SK-N-SH (cell line): ENCODE measurements at regions not wholly inside any gene's neighbourhood (a gene's known extent, or its start where the extent isn't known, plus 50 kb on each side); places are given as distances from the start of the nearest gene placed in this dataset.

ENCODE experiments used
- CTCF ChIA-PET: fragments of 300-600, 350-600 bp; formaldehyde crosslinking; extraction: SDS; loops from one replicate; lab custom pipeline; 2021; lab: Yijun Ruan, JAX
- POLR2A ChIA-PET: fragments of 350-600 bp; sonication (Branson Sonifier 250); formaldehyde crosslinking; extraction: SDS; loops from one replicate; lab custom pipeline; 2020; ENCODE audit warnings: antibody characterized with exemption, inconsistent platforms; lab: Yijun Ruan, JAX
- DNase-seq: peaks from one replicate; pipeline ENCODE4 v3.0.0; 2012
- H2AFZ ChIP-seq: fragments of 200-600 bp; sonication (generic); 2 replicates; pipeline ENCODE4 v1.8.1; 2016; ENCODE audit warnings: antibody characterized with exemption, mild to moderate bottlenecking, low read depth
- H3F3A ChIP-seq: fragments of 200-600 bp; sonication (generic); replicated peaks from 2 replicates; pipeline ENCODE3; 2016; ENCODE audit warnings: antibody characterized with exemption, mild to moderate bottlenecking; ENCODE audit not compliant: insufficient read depth
- H3K27ac ChIP-seq, 2 experiments: fragments of 200-500 bp in 1 of 2; fragments of 200-600 bp in 1 of 2; sonication (Bioruptor generic) in 1 of 2; sonication (generic), shearing (Covaris generic) in 1 of 2; 2 replicates each; pipeline versions ENCODE4 v1.5.1 to v1.6.1; 2014 to 2016; ENCODE audit warnings: low read depth in 2 of 2, inconsistent platforms in 1 of 2, low read length in 1 of 2, mild to moderate bottlenecking in 1 of 2, mixed read lengths in 1 of 2
- H3K27me3 ChIP-seq: fragments of 200-600 bp; sonication (generic), shearing (Covaris generic); 2 replicates; pipeline ENCODE4 v1.6.1; 2016; ENCODE audit warnings: mixed run types; ENCODE audit not compliant: insufficient read depth
- H3K36me3 ChIP-seq, 2 experiments: fragments of 200-500 bp in 1 of 2; fragments of 200-600 bp in 1 of 2; sonication (Bioruptor generic) in 1 of 2; sonication (generic) in 1 of 2; replicated peaks in 1 of 2; 2 replicates each; pipeline versions ENCODE3 to v1.5.1; 2014 to 2016; ENCODE audit warnings: low read length in 1 of 2, mild to moderate bottlenecking in 1 of 2; ENCODE audit not compliant: insufficient read depth in 2 of 2, control insufficient read depth in 1 of 2
- H3K4me1 ChIP-seq, 2 experiments: fragments of 200-500 bp in 1 of 2; fragments of 200-600 bp in 1 of 2; sonication (Bioruptor generic) in 1 of 2; sonication (generic), shearing (Covaris generic) in 1 of 2; 2 replicates each; pipeline versions ENCODE4 v1.5.1 to v1.6.1; 2014 to 2016; ENCODE audit warnings: low read depth in 1 of 2, low read length in 1 of 2, mixed run types in 1 of 2; ENCODE audit not compliant: insufficient read depth in 2 of 2, control insufficient read depth in 1 of 2
- H3K4me2 ChIP-seq: fragments of 200-600 bp; sonication (generic), shearing (Covaris generic); 2 replicates; pipeline ENCODE4 v1.6.1; 2017; ENCODE audit warnings: mixed run types
- H3K4me3 ChIP-seq, 2 experiments: fragments of 200-500 bp in 1 of 2; fragments of 200-600 bp in 1 of 2; sonication (Bioruptor generic) in 1 of 2; sonication (generic), shearing (Covaris generic) in 1 of 2; 2 replicates each; pipeline versions ENCODE4 v1.5.1 to v1.8.1; 2014 to 2016; ENCODE audit warnings: low read depth in 2 of 2, inconsistent platforms in 1 of 2, low read length in 1 of 2, mild to moderate bottlenecking in 1 of 2, mixed read lengths in 1 of 2, moderate library complexity in 1 of 2
- H3K79me2 ChIP-seq: fragments of 200-600 bp; sonication (generic); 2 replicates; pipeline ENCODE4 v1.8.1; 2017; ENCODE audit warnings: mild to moderate bottlenecking; ENCODE audit not compliant: insufficient read depth
- H3K9ac ChIP-seq: fragments of 200-600 bp; sonication (generic); 2 replicates; pipeline ENCODE4 v1.6.1; 2017; ENCODE audit warnings: mixed run types
- H3K9me2 ChIP-seq: fragments of 200-600 bp; sonication (generic); 2 replicates; pipeline ENCODE4 v1.6.1; 2017; ENCODE audit warnings: mixed run types
- H3K9me3 ChIP-seq: fragments of 200-600 bp; sonication (generic); 2 replicates; pipeline ENCODE4 v1.6.1; 2017; ENCODE audit warnings: mixed run types, mild to moderate bottlenecking, moderate library complexity
- H4K20me1 ChIP-seq: fragments of 200-600 bp; sonication (generic); 2 replicates; pipeline ENCODE4 v1.6.1; 2017; ENCODE audit warnings: mild to moderate bottlenecking, mixed run types; ENCODE audit not compliant: insufficient read depth
- EP300 ChIP-seq, 2 experiments: IDR thresholded peaks; 2 replicates each; pipeline versions ENCODE4 v1.4.0 to v1.6.1; 2012; ENCODE audit warnings: borderline replicate concordance in 1 of 2, low read depth in 1 of 2, low read length in 1 of 2
- EZH2phosphoT487 ChIP-seq: fragments of 200-600 bp; sonication (generic); IDR thresholded peaks from 2 replicates; pipeline ENCODE4 v1.6.1; 2017; ENCODE audit warnings: low read depth, mixed run types, mild to moderate bottlenecking, antibody characterized with exemption, moderate library complexity, borderline replicate concordance
- FOSL2 ChIP-seq: IDR thresholded peaks from 2 replicates; pipeline ENCODE4 v1.4.0; 2012; ENCODE audit warnings: low read depth, mild to moderate bottlenecking, moderate library complexity, borderline replicate concordance
- FOXM1 ChIP-seq: IDR thresholded peaks from 2 replicates; pipeline ENCODE4 v1.4.0; 2012; ENCODE audit warnings: low read depth, mild to moderate bottlenecking
- GABPA ChIP-seq: IDR thresholded peaks from 2 replicates; pipeline ENCODE4 v1.4.0; 2012; ENCODE audit warnings: low read depth, mild to moderate bottlenecking
- GATA2 ChIP-seq: sonication (generic); formaldehyde crosslinking; IDR thresholded peaks from 2 replicates; pipeline ENCODE4 v1.5.0; 2020; ENCODE audit warnings: mild to moderate bottlenecking, missing genetic modification reagents
- IRF3 ChIP-seq: fragments of 150-350 bp; IDR thresholded peaks from 2 replicates; pipeline ENCODE4 v1.6.1; 2016; ENCODE audit warnings: mild to moderate bottlenecking, low read depth, low read length
- MAX ChIP-seq: IDR thresholded peaks from 2 replicates; pipeline ENCODE4 v1.4.0; 2012; ENCODE audit warnings: low read depth
- MXI1 ChIP-seq: IDR thresholded peaks from 2 replicates; pipeline ENCODE4 v1.6.1; 2012; ENCODE audit warnings: mild to moderate bottlenecking, low read depth, low read length, improper control_type of control experiment
- NFIC ChIP-seq: IDR thresholded peaks from 2 replicates; pipeline ENCODE4 v1.4.0; 2012; ENCODE audit warnings: borderline replicate concordance
- NRF1 ChIP-seq: IDR thresholded peaks from 2 replicates; pipeline ENCODE4 v1.6.1; 2012; ENCODE audit warnings: low read depth, mild to moderate bottlenecking, low read length
- PBX3 ChIP-seq: IDR thresholded peaks from 2 replicates; pipeline ENCODE4; 2012
- POLR2AphosphoS5 ChIP-seq: IDR thresholded peaks from 2 replicates; pipeline ENCODE4 v1.6.1; 2012; ENCODE audit warnings: low read depth, low read length
- RAD21 ChIP-seq: IDR thresholded peaks from 2 replicates; pipeline ENCODE4 v1.6.1; 2012; ENCODE audit warnings: mild to moderate bottlenecking, low read length
- RCOR1 ChIP-seq: fragments of 150-350 bp; IDR thresholded peaks from 2 replicates; pipeline ENCODE4 v1.6.1; 2017; ENCODE audit warnings: antibody characterized with exemption, low read length
- REST ChIP-seq: IDR thresholded peaks from 2 replicates; pipeline ENCODE4 v1.6.1; 2012; ENCODE audit warnings: mild to moderate bottlenecking, low read depth, low read length, moderate library complexity
- RFX5 ChIP-seq: IDR thresholded peaks from 2 replicates; pipeline ENCODE4 v1.6.1; 2012; ENCODE audit warnings: mild to moderate bottlenecking, improper control_type of control experiment, low read length
- SIN3A ChIP-seq: IDR thresholded peaks from 2 replicates; pipeline ENCODE4 v1.6.1; 2012; ENCODE audit warnings: low read depth, mild to moderate bottlenecking, low read length, moderate library complexity, borderline replicate concordance
- SMC3 ChIP-seq: IDR thresholded peaks from 2 replicates; pipeline ENCODE4 v1.6.1; 2012; ENCODE audit warnings: low read depth, low read length, improper control_type of control experiment
- TCF12 ChIP-seq: IDR thresholded peaks from 2 replicates; pipeline ENCODE4 v1.4.0; 2012
- TEAD4 ChIP-seq: IDR thresholded peaks from 2 replicates; pipeline ENCODE4 v1.4.0; 2012; ENCODE audit warnings: mild to moderate bottlenecking, borderline replicate concordance; ENCODE audit not compliant: insufficient read depth
- YY1 ChIP-seq: IDR thresholded peaks from 2 replicates; pipeline ENCODE4 v1.4.0; 2012; ENCODE audit warnings: low read depth, mild to moderate bottlenecking
- WGBS: methylation state at CpG from one replicate; pipeline ENCODE4 v1.1.6; 2017; ENCODE audit warnings: low lambda C conversion rate; 5-methylcytosine and 5-hydroxymethylcytosine counted together

GRCh38 chr18:67367540-67367939 lies 149.0 kb downstream of the DSEL start:
- H3K79me2 ChIP-seq: no peaks in the 10 kb centered on the region
- no peak overlapping the region for H3K4me3 ChIP-seq
- H4K20me1 ChIP-seq: no peaks in the 10 kb centered on the region
- CTCF ChIA-PET: interaction anchor here (0.7 kb wide), 1 partner anchor 100 kb away, joined by 3 read pairs; no protein-coding TSS in a partner anchor
- POLR2A ChIA-PET: no interaction called here
- 92% methylated on average over 2 of the region's 2 CpGs for whole genome bisulfite sequencing
- TF ChIP-seq IRF3 (no peak), NFIC (no peak), SMC3 (no peak), FOSL2 (no peak), GATA2 (CRISPR knock-in tag) (no peak), GABPA (no peak)
- no peaks in the 10 kb centered on the region for H3F3A ChIP-seq
- no peak overlapping the region for H3K9ac ChIP-seq
- no peak for DNase-seq
- no peak overlapping the region for H2AFZ ChIP-seq
- H3K4me1 ChIP-seq: no peaks in the 10 kb centered on the region
- no peak overlapping the region for H3K4me2 ChIP-seq
- no peaks in the 10 kb centered on the region for H3K9me2 ChIP-seq
- no peaks in the 10 kb centered on the region for H3K36me3 ChIP-seq
- H3K27ac ChIP-seq: no peak overlapping the region
- no peaks in the 10 kb centered on the region for H3K9me3 ChIP-seq
- no peaks in the 10 kb centered on the region for H3K27me3 ChIP-seq

GRCh38 chr18:67363694-67364093 lies 152.8 kb downstream of the DSEL start:
- no peak for DNase-seq
- no peak overlapping the region for H3K4me3 ChIP-seq
- H3K36me3 ChIP-seq: no peaks in the 10 kb centered on the region
- 94% methylated on average over 3 of the region's 3 CpGs for WGBS
- no peaks in the 10 kb centered on the region for H4K20me1 ChIP-seq
- H3K4me2 ChIP-seq: no peak overlapping the region
- H3K27me3 ChIP-seq: no peaks in the 10 kb centered on the region
- H3K79me2 ChIP-seq: no peaks in the 10 kb centered on the region
- H3K27ac ChIP-seq: no peak overlapping the region
- TF ChIP-seq POLR2AphosphoS5 (no peak), NFIC (no peak), REST (no peak), YY1 (no peak), IRF3 (no peak), FOXM1 (no peak), EP300 (IDR thresholded peaks at IDR 0.05; ENCODE audit: borderline replicate concordance in 1 of 2, low read depth in 1 of 2, low read length in 1 of 2) (no peak), MXI1 (no peak), SMC3 (no peak), RAD21 (no peak), RCOR1 (no peak), TEAD4 (no peak), NRF1 (no peak), SIN3A (no peak), PBX3 (no peak), EZH2phosphoT487 (no peak), MAX (no peak), GABPA (no peak), RFX5 (no peak), TCF12 (no peak)
- TF ChIP-seq, all 33 proteins: peak for 0
- H3F3A ChIP-seq: peaks cover 20% of the 10 kb centered on the region
- H3K9me2 ChIP-seq: no peaks in the 10 kb centered on the region
- H2AFZ ChIP-seq: no peak overlapping the region
- no peak overlapping the region for H3K9ac ChIP-seq
- peaks cover 2 to 11% of the 10 kb centered on the region in 2 experiments; a peak in 3 of 4 replicates for H3K4me1 ChIP-seq
- POLR2A ChIA-PET: no interaction called here
- no peaks in the 10 kb centered on the region for H3K9me3 ChIP-seq
- CTCF ChIA-PET: no interaction called here
